Psoas muscle (tissue), 7 donors: ENCODE measurements at regions not wholly inside any gene's neighbourhood (a gene's known extent, or its start where the extent isn't known, plus 50 kb on each side); places are given as distances from the start of the nearest gene placed in this dataset.

Experiments
- ATAC-seq, 4 donors: fragments of 200-7000 bp; cut with Tn5 transposase; one replicate each; pipeline ENCODE4 v1.9.1; 2020; ENCODE audit warnings: moderate library complexity in 3 of 4, mild to moderate bottlenecking in 2 of 4
- DNase-seq, 2 donors: peaks; one replicate each; pipeline ENCODE4 v3.0.0-alpha.2; 2020
- H3K27ac ChIP-seq: fragments of 200-600 bp; one replicate; pipeline ENCODE4 v1.8.0; 2022
- H3K27me3 ChIP-seq, 3 donors: fragments of 200-600 bp in 1 of 3; one replicate each; pipeline versions ENCODE4 v1.6.1 to v1.8.0; 2013 to 2022; ENCODE audit warnings: low read length in 2 of 3, mild to moderate bottlenecking in 2 of 3, moderate library complexity in 1 of 3; ENCODE audit not compliant: insufficient read depth in 3 of 3
- H3K36me3 ChIP-seq, 2 donors: fragments of 200-600 bp in 1 of 2; one replicate each; pipeline versions ENCODE4 v1.6.1 to v1.8.0; 2013 to 2022; ENCODE audit warnings: low read depth in 1 of 2, mild to moderate bottlenecking in 1 of 2, moderate library complexity in 1 of 2; ENCODE audit not compliant: insufficient read depth in 1 of 2
- H3K4me1 ChIP-seq: fragments of 200-600 bp; one replicate; pipeline ENCODE4 v1.8.0; 2022
- H3K4me3 ChIP-seq: fragments of 200-600 bp; one replicate; pipeline ENCODE4 v1.8.0; 2022; ENCODE audit warnings: mild to moderate bottlenecking
- H3K9me3 ChIP-seq: fragments of 200-600 bp; one replicate; pipeline ENCODE4 v1.8.0; 2022
- WGBS, 3 donors: extraction: QIAGEN DNeasy Blood & Tissue Kit; methylation state at CpG; one replicate each; pipeline versions ENCODE4 v1.1.6 to v1.1.7; 2013; 5-methylcytosine and 5-hydroxymethylcytosine counted together
- intact Hi-C, 2 donors: fragments of 100-400 bp; cut with DNase I; formaldehyde crosslinking; loops; one replicate each; pipeline versions ENCODE4 v1.11.0 to v1.14.2; 2022
- TF ChIP-seq, protein P1 (sequence below): fragments of 200-600 bp; IDR thresholded peaks from one replicate; pipeline ENCODE4 v1.8.0; 2022; ENCODE audit warnings: antibody characterized with exemption
- donor health status: healthy with polysubstance abuse.
- donor health status: DM: no; HTN: no; CAD: no; lungs with moderate emphysema.
- donor health status: Bipolar disorder and iron deficiency.
- donor health status: healthy.
- donor health status: DM: yes; HTN: yes; CAD: no.
- donor health status: DM: no; HTN: no; CAD: no.
- donor health status: DM: yes; HTN: yes; CAD: no.

DNA sequence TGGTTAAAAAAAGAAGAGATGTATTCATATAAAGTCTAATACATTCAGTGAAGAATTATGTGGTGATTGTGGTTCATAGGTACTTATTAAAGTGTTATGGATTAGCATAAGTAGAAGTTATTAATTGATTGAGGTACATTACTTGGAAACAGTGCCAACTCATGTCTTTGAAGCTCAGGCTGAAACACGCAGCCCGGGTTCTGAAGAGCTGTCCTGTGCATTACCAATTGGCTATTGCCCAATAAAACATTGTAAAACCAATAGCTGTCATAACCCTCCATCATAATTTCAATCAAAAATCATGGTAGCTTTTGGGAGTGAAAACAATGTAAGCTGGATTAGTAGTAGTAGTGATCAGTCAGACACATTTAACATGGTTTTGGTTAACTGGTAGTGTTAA, 560.1 kb downstream of the MCTP2 start:
- TF ChIP-seq, protein P1, sequence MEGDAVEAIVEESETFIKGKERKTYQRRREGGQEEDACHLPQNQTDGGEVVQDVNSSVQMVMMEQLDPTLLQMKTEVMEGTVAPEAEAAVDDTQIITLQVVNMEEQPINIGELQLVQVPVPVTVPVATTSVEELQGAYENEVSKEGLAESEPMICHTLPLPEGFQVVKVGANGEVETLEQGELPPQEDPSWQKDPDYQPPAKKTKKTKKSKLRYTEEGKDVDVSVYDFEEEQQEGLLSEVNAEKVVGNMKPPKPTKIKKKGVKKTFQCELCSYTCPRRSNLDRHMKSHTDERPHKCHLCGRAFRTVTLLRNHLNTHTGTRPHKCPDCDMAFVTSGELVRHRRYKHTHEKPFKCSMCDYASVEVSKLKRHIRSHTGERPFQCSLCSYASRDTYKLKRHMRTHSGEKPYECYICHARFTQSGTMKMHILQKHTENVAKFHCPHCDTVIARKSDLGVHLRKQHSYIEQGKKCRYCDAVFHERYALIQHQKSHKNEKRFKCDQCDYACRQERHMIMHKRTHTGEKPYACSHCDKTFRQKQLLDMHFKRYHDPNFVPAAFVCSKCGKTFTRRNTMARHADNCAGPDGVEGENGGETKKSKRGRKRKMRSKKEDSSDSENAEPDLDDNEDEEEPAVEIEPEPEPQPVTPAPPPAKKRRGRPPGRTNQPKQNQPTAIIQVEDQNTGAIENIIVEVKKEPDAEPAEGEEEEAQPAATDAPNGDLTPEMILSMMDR: no peak
- no peaks in the 10 kb centered on the region for H3K9me3 ChIP-seq
- intact Hi-C loops: no loop called here
- DNase-seq (no peak), ATAC-seq (no peak)
- no peaks in the 10 kb centered on the region for H3K27me3 ChIP-seq
- 80 to 94% (median 86%) methylated on average over 2 of the region's 2 CpGs for WGBS, 3 donors
- H3K4me1 ChIP-seq: no peaks in the 10 kb centered on the region
- no peak overlapping the region for H3K27ac ChIP-seq
- H3K4me3 ChIP-seq: no peak overlapping the region
- H3K36me3 ChIP-seq: no peaks in the 10 kb centered on the region

DNA sequence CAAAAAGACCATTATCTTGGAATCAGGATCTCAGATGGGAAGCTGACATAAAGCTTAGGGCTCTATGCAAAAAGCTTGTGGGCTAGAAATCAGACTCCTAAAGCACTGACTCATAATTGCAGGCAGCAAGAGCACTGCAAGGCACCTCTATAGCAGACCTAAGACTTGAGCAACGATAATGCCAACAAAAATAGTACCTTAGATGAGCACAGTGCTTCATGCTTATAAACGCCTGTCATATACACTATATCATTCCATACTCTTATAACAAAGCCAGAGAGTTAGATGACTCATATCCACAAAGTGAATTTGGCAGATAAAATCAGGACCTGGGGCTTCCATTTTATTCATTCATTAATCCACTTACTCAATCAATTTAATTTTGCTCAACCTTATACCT, 560.8 kb downstream of the MCTP2 start:
- Histone ChIP-seq H3K27me3 (no peaks in the 10 kb centered on the region), H3K9me3 (no peaks in the 10 kb centered on the region), H3K4me1 (no peaks in the 10 kb centered on the region), H3K27ac (no peak overlapping the region), H3K4me3 (no peak overlapping the region), H3K36me3 (no peaks in the 10 kb centered on the region)
- TF ChIP-seq, protein P1: no peak
- DNase-seq (no peak), ATAC-seq (no peak)
- WGBS, 3 donors: 76 to 83% (median 81%) methylated on average over 2 of the region's 2 CpGs
- intact Hi-C loops: no loop called here

DNA sequence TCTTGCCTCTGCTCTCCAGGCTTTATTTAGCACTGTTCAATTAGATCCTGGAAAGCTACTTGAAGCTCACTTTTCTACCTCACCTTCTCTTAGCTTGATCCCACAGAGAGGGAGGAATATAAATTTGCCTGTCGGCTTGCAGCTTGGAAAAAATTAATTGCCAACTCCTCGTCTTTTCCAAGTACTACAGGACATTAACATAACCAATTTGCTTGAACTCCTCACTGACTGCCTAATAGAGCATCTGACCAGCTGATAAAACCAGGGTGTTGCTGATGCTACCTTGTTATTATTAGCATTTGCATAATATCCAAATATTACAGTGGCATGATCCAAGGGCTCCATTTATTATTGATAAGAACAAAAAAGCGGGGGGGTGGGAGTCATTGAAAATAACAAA, 561.8 kb downstream of the MCTP2 start:
- ATAC-seq (no peak), DNase-seq (no peak)
- intact Hi-C loops: no loop called here
- no peaks in the 10 kb centered on the region for H3K27me3 ChIP-seq
- no peaks in the 10 kb centered on the region for H3K4me1 ChIP-seq
- peaks cover 7% of the 10 kb centered on the region for H3K9me3 ChIP-seq
- no peak overlapping the region for H3K27ac ChIP-seq
- TF ChIP-seq, protein P1: no peak
- no peak overlapping the region for H3K4me3 ChIP-seq
- no peaks in the 10 kb centered on the region for H3K36me3 ChIP-seq
- 78 to 88% (median 87%) methylated on average over 3 of the region's 3 CpGs for WGBS, 3 donors

DNA sequence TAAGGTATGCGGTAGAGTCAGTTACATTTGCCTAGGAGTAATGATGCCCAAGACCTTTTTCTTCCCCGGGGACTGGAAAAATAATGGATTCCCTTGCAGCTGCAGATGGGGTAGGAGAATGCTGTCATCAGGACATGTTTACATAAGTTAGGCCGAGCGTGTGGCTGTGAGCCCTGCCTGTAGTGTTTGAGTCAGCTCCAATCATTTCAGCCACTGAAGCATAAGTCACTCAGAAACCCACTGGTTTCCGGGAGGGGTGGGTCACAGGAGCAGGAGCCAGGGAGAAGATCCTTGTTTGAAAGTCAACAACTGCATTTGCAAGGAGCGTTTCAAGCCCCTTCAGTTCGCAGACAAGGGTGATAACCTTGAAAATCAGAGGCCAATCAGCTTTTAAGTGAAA, 562.3 kb downstream of the MCTP2 start:
- no peaks in the 10 kb centered on the region for H3K36me3 ChIP-seq
- no peak for ATAC-seq
- TF ChIP-seq, protein P1: no peak
- no peak overlapping the region for H3K4me3 ChIP-seq
- no peak overlapping the region for H3K27ac ChIP-seq
- WGBS, 3 donors: 70 to 77% (median 72%) methylated on average over 7 of the region's 7 CpGs
- H3K27me3 ChIP-seq: no peaks in the 10 kb centered on the region
- no peaks in the 10 kb centered on the region for H3K4me1 ChIP-seq
- DNase-seq: no peak
- intact Hi-C loops: no loop called here
- H3K9me3 ChIP-seq: peaks cover 7% of the 10 kb centered on the region

DNA sequence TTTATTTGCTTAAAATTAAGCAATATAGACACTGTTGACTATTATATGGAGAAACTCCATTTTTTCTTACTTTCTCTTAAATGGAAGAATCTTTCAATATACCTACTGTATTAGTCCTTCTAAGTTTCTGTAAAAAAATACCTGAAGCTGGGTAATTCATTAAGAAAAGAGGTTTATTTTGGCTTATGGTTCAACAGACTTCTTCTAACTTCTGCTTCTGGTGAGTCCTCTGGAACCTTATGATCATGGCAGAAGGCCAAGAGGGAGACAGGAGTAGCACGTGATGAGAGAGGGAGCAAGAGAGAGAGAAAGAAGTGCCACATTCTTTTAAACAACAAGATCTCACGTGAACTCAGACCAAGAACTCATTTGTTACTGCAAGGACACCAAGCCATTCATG, 573.3 kb downstream of the MCTP2 start:
- Histone ChIP-seq H3K9me3 (peaks cover 4% of the 10 kb centered on the region), H3K27ac (no peak overlapping the region), H3K36me3 (no peaks in the 10 kb centered on the region), H3K4me3 (no peak overlapping the region), H3K4me1 (no peaks in the 10 kb centered on the region), H3K27me3 (no peaks in the 10 kb centered on the region)
- TF ChIP-seq, protein P1: no peak
- DNase-seq (no peak), ATAC-seq (no peak)
- WGBS, 3 donors: 28 to 49% (median 39%) methylated on average over 2 of the region's 2 CpGs
- intact Hi-C loops: no loop called here
